Cardiac muscle cell (in vitro differentiated cells and primary cell): ENCODE measurements at regions not wholly inside any gene's neighbourhood (a gene's known extent, or its start where the extent isn't known, plus 50 kb on each side); places are given as distances from the start of the nearest gene placed in this dataset.

ENCODE experiments used
- DNase-seq, 2 donors: peaks; one replicate each; pipeline versions ENCODE4 v3.0.0 to v3.0.0-alpha.2; 2010 to 2017; ENCODE audit warnings: low read depth in 1 of 2, low spot score in 1 of 2
- H3K27ac ChIP-seq: fragments of 200-600 bp; sonication (generic); 2 replicates; pipeline ENCODE4 v1.5.1; 2016
- H3K27me3 ChIP-seq: fragments of 200-600 bp; sonication (generic); 2 replicates; pipeline ENCODE4 v1.6.0; 2016; ENCODE audit warnings: control low read depth
- H3K36me3 ChIP-seq: fragments of 200-600 bp; sonication (generic); 2 replicates; pipeline ENCODE4 v1.5.1; 2016; ENCODE audit warnings: control low read depth
- H3K4me1 ChIP-seq: fragments of 200-600 bp; sonication (generic); 2 replicates; pipeline ENCODE4 v1.8.1; 2017; ENCODE audit warnings: low read depth, mild to moderate bottlenecking, mixed run types
- H3K4me3 ChIP-seq: fragments of 200-600 bp; sonication (generic); 2 replicates; pipeline ENCODE4 v1.5.1; 2016; ENCODE audit warnings: mild to moderate bottlenecking
- H3K9me3 ChIP-seq: fragments of 200-600 bp; sonication (generic); 2 replicates; pipeline ENCODE4 v1.5.1; 2017; ENCODE audit warnings: low read depth, mild to moderate bottlenecking, control low read depth
- TF ChIP-seq, protein P1 (sequence below): IDR thresholded peaks from 2 replicates; pipeline ENCODE4 v1.5.1; 2012; ENCODE audit warnings: low read depth, mild to moderate bottlenecking, low read length

DNA sequence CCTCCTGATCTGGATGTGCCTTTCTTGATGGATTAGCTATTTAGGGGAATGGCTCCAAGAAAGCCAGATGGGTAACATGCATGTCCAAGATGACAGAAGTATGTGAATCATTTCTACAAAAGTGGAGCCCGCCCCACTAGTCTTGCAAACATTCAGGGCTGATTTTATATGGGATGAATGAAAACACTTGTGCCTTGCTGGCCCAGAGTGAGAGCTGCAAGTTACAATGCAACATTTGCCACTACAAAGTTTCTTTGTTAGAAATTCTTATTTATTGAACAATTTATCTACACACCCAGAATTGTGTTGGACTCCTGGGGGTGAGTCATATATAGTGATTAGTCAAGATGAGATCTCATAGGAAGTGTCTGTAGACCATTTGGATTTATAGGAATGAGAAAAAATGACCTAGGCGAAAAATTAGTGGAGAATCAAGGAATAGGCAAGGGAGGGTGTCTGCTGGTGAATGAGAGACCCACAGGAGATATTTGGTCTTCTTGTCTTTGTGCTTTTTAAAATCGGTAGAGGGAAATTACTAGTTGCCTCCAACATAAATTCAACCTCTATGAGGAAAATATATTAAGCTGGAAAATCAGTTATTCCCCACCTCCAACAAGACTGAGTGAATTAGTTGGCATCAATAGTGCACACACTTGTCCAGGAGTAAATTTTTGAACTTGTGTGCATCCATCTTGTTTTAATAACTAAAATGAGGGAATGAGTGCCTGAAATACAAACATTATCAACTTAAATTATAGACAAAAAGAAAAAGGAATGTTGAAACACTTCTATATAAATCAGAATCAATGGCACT, 53.5 kb upstream of the DCBLD2 start:
- H3K27me3 ChIP-seq = no peaks in the 10 kb centered on the region
- H3K4me1 ChIP-seq = no peaks in the 10 kb centered on the region
- TF ChIP-seq, protein P1, sequence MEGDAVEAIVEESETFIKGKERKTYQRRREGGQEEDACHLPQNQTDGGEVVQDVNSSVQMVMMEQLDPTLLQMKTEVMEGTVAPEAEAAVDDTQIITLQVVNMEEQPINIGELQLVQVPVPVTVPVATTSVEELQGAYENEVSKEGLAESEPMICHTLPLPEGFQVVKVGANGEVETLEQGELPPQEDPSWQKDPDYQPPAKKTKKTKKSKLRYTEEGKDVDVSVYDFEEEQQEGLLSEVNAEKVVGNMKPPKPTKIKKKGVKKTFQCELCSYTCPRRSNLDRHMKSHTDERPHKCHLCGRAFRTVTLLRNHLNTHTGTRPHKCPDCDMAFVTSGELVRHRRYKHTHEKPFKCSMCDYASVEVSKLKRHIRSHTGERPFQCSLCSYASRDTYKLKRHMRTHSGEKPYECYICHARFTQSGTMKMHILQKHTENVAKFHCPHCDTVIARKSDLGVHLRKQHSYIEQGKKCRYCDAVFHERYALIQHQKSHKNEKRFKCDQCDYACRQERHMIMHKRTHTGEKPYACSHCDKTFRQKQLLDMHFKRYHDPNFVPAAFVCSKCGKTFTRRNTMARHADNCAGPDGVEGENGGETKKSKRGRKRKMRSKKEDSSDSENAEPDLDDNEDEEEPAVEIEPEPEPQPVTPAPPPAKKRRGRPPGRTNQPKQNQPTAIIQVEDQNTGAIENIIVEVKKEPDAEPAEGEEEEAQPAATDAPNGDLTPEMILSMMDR = no peak
- H3K36me3 ChIP-seq = no peaks in the 10 kb centered on the region
- no peak overlapping the region for H3K4me3 ChIP-seq
- no peak for DNase-seq
- H3K27ac ChIP-seq = no peak overlapping the region
- no peaks in the 10 kb centered on the region for H3K9me3 ChIP-seq

DNA sequence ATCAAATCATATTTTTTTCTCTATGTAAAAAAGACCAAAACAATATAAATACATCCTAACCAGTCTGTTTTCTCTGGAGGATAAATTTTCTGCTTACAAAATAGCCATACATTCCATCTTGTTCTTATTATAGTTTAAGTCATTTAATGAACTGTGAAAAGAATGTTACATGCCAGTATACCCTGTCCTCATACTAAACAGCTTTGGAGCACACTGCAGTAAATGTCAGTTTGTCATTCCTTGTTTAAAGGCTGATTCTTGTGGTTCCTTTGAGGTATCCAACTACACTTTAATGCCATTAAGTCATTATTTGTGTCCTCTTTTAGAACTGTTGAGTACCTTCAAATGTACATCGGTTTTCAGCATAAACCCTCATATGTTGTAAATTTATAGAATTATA, 52.7 kb upstream of the DCBLD2 start:
- Histone ChIP-seq H3K9me3 (no peaks in the 10 kb centered on the region), H3K27ac (no peak overlapping the region), H3K4me3 (no peak overlapping the region), H3K4me1 (no peaks in the 10 kb centered on the region), H3K36me3 (no peaks in the 10 kb centered on the region), H3K27me3 (no peaks in the 10 kb centered on the region)
- TF ChIP-seq, protein P1 = no peak
- DNase-seq = no peak

DNA sequence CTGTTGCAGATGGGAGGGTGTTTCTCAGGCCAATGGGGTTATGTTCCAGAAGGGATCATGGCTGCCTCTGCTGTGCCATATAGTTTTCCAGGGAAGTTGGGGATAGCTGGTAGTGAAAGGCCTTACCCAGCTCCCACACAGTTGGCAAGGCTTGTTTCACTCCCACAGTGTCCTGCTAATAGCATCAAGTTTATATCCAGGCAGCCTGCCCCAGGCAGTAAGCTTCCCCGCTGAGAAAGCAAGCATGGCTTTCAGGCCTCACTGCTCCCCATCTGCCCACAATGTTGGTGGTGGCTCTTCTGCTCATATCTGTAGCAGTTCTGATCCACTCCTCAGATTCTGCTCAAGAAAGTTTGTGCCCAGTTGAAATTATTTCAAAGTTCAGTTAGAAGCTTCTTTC, 50.9 kb upstream of the DCBLD2 start:
- Histone ChIP-seq H3K9me3 (no peaks in the 10 kb centered on the region), H3K36me3 (no peaks in the 10 kb centered on the region), H3K4me1 (no peaks in the 10 kb centered on the region), H3K4me3 (no peak overlapping the region), H3K27me3 (no peaks in the 10 kb centered on the region), H3K27ac (no peak overlapping the region)
- TF ChIP-seq, protein P1 = no peak
- no peak for DNase-seq
